ENCODE measurements at regions not wholly inside any gene's neighbourhood (a gene's known extent, or its start where the extent isn't known, plus 50 kb on each side); places are given as distances from the start of the nearest gene placed in this dataset.

DNA sequence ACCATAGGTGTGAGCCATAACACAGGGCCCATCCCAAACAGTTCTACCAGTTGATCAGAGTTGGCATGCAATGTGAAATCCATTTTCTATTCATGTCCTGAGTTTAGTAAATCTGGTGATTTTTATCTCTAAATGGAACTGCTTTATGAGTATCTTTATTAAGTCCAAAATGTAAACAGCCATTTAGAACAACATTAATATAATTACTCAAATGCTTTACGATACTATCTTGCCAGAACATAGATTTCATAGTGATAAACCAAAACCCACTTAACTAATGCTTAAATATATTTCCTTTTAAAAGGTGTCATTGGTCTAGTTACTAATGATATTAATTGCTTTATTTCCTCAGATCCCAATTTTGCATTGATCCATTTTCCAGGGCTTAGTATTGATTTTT, 80.7 kb downstream of the PLCE1 start:
- Mint-ChIP-seq H3K27me3 (no peaks in the 10 kb centered on the region), H3K4me3 (no peak overlapping the region), H3K4me1 (no peaks in the 10 kb centered on the region), H3K9me3 (no peaks in the 10 kb centered on the region), H3K36me3 (ENCODE audit: low read depth) (no peaks in the 10 kb centered on the region), H3K27ac (no peak overlapping the region)
- POLR2A ChIA-PET, result no interaction called here
- no peak for DNase-seq
- CTCF ChIA-PET, result no interaction called here

DNA sequence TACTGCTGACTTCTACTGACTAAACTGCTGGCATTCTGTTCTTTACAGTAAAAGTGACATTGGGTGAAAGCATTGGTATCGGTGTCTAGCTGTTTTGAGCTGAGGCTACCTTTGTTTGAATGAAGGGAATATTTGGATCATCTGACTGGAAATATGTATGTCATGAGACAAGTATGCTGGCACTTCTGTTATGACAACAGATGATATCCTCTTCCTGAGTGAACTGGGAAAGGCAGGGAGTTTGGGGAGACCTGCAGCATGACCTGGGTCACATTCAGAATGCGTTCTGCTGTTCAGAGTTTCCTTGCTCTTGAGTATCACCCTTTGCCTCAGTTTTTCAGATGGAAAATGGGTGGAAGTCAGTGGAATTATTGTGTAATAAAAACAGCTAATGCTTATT, 81.8 kb downstream of the PLCE1 start:
- CTCF ChIA-PET, result no interaction called here
- no peaks in the 10 kb centered on the region for H3K9me3 Mint-ChIP-seq
- POLR2A ChIA-PET, result no interaction called here
- no peak overlapping the region for H3K4me3 Mint-ChIP-seq
- no peak overlapping the region for H3K27ac Mint-ChIP-seq
- DNase-seq, result no peak
- H3K4me1 Mint-ChIP-seq, result no peaks in the 10 kb centered on the region
- no peaks in the 10 kb centered on the region for H3K27me3 Mint-ChIP-seq
- H3K36me3 Mint-ChIP-seq (ENCODE audit: low read depth), result no peaks in the 10 kb centered on the region

DNA sequence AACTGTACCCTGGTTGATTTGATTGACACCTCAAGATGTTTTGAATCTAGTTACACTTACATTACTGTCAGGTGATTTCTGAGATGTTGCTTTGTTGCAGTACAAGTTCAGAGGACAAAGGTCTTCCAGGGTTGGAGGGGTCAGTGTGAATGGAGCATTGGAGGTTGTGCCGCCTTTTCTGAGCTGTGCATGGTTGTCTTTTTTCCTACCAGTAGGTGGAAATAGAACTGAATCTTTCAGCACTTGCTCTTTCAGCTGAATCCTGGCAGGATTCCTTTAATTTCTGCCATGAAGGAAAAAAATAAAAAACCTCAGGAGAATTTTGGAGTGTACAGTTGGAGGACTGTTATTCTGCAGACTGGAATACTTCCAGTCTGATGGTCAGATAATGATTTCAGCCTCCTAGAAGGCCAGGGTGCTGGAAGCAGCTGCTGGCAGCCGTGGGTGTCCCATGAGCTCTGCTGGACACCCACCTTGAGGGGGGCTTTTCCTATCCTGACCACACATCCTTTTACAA, 82.7 kb downstream of the PLCE1 start:
- H3K4me3 Mint-ChIP-seq, result no peak overlapping the region
- H3K9me3 Mint-ChIP-seq, result no peaks in the 10 kb centered on the region
- POLR2A ChIA-PET, result no interaction called here
- CTCF ChIA-PET, result no interaction called here
- H3K4me1 Mint-ChIP-seq, result no peaks in the 10 kb centered on the region
- no peak for DNase-seq
- no peaks in the 10 kb centered on the region for H3K27me3 Mint-ChIP-seq
- H3K27ac Mint-ChIP-seq, result no peak overlapping the region
- H3K36me3 Mint-ChIP-seq (ENCODE audit: low read depth), result no peaks in the 10 kb centered on the region

DNA sequence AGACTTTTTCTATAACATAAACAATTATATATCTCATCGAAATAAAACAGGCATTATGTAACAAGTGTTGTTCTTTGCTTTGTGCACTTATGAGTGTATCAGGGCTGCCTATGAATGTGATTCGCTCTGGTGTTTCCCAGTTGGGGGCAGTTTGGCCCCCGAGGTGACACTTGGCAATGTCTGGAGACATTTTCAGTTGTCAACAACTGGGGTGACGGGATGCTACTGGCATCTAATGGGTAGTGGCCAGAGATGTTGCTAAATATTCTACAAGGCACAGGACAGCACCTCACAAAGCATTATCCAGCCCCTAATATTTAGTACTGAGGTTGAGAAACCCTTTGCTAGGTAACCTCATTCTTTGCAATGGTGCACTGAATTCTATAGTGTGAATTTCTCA, 83.3 kb downstream of the PLCE1 start:
- Mint-ChIP-seq H3K27me3 (no peaks in the 10 kb centered on the region), H3K36me3 (ENCODE audit: low read depth) (no peaks in the 10 kb centered on the region), H3K27ac (no peak overlapping the region), H3K4me3 (no peak overlapping the region), H3K4me1 (no peaks in the 10 kb centered on the region), H3K9me3 (no peaks in the 10 kb centered on the region)
- POLR2A ChIA-PET, result no interaction called here
- no peak for DNase-seq
- CTCF ChIA-PET, result no interaction called here

DNA sequence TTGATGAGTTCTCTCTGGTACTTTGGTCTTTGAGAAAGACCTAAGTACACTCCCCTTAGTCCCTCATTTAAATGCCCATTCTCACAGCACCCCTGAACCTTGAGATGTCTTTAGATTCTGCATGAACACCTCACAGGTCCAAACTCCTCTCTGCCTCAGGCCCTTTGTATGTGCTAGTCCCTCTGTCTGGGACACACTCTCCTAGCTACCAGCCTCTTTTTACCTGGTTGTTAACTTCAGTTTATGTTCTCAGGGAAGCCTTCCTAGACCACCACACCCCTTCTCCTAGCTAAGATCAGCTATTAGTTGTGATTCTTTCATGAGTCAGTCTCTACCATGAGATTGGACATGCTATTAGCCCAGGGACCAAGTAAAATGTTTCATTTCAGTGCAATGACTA, 86.4 kb downstream of the PLCE1 start:
- POLR2A ChIA-PET, result no interaction called here
- Mint-ChIP-seq H3K4me1 (no peaks in the 10 kb centered on the region), H3K36me3 (ENCODE audit: low read depth) (no peaks in the 10 kb centered on the region), H3K27ac (no peak overlapping the region), H3K9me3 (no peaks in the 10 kb centered on the region), H3K4me3 (no peak overlapping the region), H3K27me3 (no peaks in the 10 kb centered on the region)
- DNase-seq, result no peak
- CTCF ChIA-PET, result interaction anchor here (1.0 kb wide), 1 partner anchor 21 kb away, joined by 3 read pairs; no protein-coding TSS in a partner anchor

DNA sequence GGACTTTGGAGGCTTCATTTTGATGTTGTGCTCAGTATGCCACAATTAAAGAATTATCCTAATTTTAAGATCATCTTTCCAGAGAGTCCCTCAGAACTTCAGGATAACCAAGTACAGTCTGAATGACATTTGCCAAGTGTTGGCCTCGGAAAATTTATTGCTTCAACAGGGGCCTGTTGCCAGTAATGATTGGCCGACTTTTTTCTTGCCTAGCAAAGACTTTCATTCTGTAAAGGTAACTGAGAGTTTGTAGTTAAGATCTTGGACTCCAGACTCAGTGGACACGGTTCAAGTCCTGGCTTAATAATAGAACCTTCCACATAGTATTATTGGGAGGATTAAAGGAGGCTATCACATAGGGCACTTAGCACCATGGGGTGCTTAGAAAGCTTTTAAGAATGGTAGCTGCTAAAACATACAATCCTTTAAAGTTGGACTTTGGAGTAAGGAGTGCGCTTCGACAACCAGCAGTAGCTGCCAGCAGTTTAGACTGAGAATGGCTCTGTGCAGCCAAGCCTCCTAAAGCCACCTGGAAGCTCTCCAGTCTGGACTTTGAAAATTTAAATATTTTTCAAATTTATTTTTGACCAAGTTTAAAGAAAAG, 90.0 kb downstream of the PLCE1 start:
- CTCF ChIA-PET, result no interaction called here
- no peaks in the 10 kb centered on the region for H3K36me3 Mint-ChIP-seq (ENCODE audit: low read depth)
- no peaks in the 10 kb centered on the region for H3K9me3 Mint-ChIP-seq
- no peak overlapping the region for H3K27ac Mint-ChIP-seq
- POLR2A ChIA-PET, result no interaction called here
- H3K27me3 Mint-ChIP-seq, result peaks cover under 1% of the 10 kb centered on the region
- no peak for DNase-seq
- H3K4me3 Mint-ChIP-seq, result no peak overlapping the region
- H3K4me1 Mint-ChIP-seq, result no peaks in the 10 kb centered on the region

DNA sequence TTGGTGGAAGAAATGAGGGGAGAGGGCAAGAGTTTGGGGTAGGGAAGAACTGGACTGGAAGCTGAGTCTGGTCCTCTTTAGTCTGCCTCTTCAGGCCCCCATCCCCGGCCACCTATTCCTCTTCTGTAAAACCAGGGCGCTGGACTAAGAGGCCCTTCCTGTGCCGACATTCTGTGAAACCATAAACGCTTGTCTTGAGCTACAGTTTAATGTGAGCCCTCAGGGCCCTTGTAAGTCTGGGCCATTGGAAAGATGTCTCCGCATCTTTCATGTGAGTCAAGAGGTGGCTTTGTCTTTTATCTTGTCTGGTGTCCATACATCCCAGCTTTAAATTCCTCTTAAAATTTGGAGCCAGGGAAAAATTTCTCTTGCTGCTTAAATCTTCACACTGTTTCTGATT, 90.6 kb downstream of the PLCE1 start:
- ChIA-PET POLR2A (no interaction called here), CTCF (no interaction called here)
- Mint-ChIP-seq H3K4me1 (no peaks in the 10 kb centered on the region), H3K4me3 (no peak overlapping the region), H3K9me3 (no peaks in the 10 kb centered on the region), H3K27ac (no peak overlapping the region), H3K36me3 (ENCODE audit: low read depth) (no peaks in the 10 kb centered on the region), H3K27me3 (peaks cover 2% of the 10 kb centered on the region)
- DNase-seq, result no peak

DNA sequence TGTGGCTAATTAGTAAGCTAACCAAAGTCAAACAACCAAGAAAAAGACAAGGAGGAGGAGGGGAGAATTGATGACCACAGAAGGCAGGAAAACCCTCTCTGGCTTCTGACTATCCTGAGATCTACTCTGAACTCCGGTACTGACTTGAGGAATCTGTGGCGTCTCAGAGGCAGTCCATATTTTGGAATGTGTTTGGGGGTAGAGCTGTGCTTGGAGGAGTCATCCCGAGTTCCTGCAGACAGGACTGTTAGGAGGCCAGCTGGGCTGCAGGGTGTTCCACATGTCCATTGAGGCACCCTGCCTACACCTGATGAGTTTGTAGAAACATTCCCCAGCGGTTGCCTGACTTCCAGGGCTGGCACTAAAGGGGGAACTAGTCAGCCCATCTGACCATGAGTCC, 91.6 kb downstream of the PLCE1 start:
- no peaks in the 10 kb centered on the region for H3K9me3 Mint-ChIP-seq
- no peak overlapping the region for H3K27ac Mint-ChIP-seq

DNA sequence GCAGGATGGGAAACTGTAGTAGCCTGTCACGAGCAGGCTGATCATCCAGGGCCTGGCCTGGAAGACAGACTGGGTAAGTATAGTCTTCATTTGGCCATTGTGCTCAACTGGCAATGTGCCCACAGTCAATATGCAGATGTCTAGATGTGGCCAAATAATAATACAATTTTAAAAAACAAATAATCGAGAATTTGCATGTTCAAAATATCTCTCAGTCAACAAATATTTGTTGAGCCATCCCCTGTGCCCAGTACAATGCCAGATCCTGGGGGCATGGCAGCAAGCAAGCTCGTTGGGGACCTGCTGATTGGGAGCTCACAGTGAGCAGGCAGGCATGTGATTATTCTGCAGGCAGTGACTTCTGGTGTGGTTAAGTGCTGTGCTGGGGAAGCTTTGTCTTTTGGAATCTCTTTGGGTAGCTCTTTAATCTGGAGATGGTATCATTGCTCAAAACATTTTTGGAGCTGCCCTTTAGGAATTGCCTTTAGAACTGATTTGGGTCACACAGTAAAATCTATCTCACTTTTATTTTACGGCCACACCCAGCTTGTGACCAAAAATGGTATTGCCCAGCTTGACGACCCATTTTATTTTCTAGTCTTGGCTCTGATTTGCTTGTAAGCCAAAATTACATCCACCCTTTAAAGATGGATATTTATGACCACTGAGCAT, 92.2 kb downstream of the PLCE1 start:
- Mint-ChIP-seq H3K36me3 (ENCODE audit: low read depth) (no peaks in the 10 kb centered on the region), H3K4me3 (no peak overlapping the region), H3K27ac (no peak overlapping the region), H3K27me3 (peaks cover 2% of the 10 kb centered on the region), H3K9me3 (no peaks in the 10 kb centered on the region), H3K4me1 (no peaks in the 10 kb centered on the region)
- ChIA-PET CTCF (interaction anchor here (1.1 kb wide), 1 partner anchor 33 kb away, joined by 3 read pairs; no protein-coding TSS in a partner anchor), POLR2A (no interaction called here)
- no peak for DNase-seq

More for the DNA sequence above, 91.6 kb downstream of the PLCE1 start:
- POLR2A ChIA-PET, result no interaction called here
- Mint-ChIP-seq H3K36me3 (ENCODE audit: low read depth) (no peaks in the 10 kb centered on the region), H3K4me1 (no peaks in the 10 kb centered on the region), H3K4me3 (no peak overlapping the region), H3K27me3 (peaks cover 2% of the 10 kb centered on the region)
- CTCF ChIA-PET, result interaction anchor here (1.1 kb wide), 1 partner anchor 33 kb away, joined by 3 read pairs; no protein-coding TSS in a partner anchor
- no peak for DNase-seq

DNA sequence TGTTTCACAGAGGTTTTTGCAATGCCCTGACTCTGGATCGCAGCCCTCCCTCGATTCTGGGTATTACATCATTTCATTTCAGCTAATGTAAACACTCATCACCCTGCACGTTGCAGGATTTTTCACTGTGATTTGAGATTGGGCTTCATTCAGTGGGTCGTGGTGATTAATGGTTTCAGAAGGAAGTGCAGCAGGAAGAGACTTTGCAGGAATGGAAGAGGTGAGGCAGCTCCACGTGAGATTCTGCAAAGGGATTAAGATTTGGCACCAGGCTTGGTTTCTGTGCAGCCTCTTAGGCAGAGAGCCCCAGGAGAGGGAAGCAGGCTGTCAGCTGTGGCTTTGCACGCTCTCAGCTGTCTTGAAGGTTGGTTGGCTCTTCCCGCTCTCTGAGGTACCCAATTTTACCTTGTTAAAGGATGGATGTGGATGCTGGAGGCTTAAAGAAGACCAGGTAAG, 95.2 kb downstream of the PLCE1 start:
- H3K4me1 Mint-ChIP-seq, result no peaks in the 10 kb centered on the region
- CTCF ChIA-PET, result no interaction called here
- no peak for DNase-seq

DNA sequence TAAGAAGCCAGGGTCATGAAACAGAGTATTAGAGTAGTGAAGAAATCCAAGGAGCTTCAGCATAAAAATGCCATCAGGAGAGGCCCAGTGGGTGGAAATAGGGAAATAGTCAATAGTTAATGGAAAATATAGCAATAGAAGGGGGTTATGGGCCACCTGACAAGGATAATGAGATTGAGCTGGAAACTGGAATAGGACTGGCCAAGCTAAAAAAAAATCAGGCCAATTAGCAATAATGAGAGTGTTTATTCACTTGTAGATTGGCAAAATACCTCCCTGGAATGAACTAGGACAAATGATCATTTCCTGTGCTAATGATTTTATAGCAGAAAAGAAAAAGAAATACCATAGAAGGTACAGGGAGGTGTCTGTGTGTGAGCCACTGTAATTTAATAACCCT, 97.9 kb downstream of the PLCE1 start:
- H3K36me3 Mint-ChIP-seq (ENCODE audit: low read depth), result no peaks in the 10 kb centered on the region
- no peaks in the 10 kb centered on the region for H3K9me3 Mint-ChIP-seq
- H3K4me3 Mint-ChIP-seq, result no peak overlapping the region
- ChIA-PET POLR2A (no interaction called here), CTCF (no interaction called here)
- no peaks in the 10 kb centered on the region for H3K4me1 Mint-ChIP-seq
- peaks cover 12% of the 10 kb centered on the region for H3K27me3 Mint-ChIP-seq
- no peak overlapping the region for H3K27ac Mint-ChIP-seq
- no peak for DNase-seq

More for the DNA sequence above, 95.2 kb downstream of the PLCE1 start:
- no peaks in the 10 kb centered on the region for H3K36me3 Mint-ChIP-seq (ENCODE audit: low read depth)
- no peak overlapping the region for H3K27ac Mint-ChIP-seq
- no peaks in the 10 kb centered on the region for H3K9me3 Mint-ChIP-seq
- no peak overlapping the region for H3K4me3 Mint-ChIP-seq
- POLR2A ChIA-PET, result no interaction called here
- H3K27me3 Mint-ChIP-seq, result peaks cover 12% of the 10 kb centered on the region

DNA sequence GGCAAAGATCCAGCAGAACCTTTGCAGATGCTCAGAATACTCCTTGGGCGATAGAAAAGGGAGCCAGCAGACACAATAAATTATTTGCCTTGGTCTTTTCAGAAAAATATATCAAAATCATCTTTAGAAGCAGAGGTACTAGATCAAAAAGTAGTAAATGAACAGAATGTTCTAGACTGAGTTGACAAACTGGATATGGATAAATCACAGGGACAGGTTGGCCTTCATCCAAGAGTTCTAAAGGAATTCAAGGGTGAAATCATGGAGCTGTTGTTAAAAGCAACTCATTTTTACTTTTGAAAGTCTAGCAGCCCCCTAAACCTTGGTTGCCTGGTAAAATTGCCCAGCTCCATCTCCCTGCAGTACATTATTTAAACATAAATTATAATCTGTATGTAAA, 99.1 kb downstream of the PLCE1 start:
- ChIA-PET CTCF (no interaction called here), POLR2A (no interaction called here)
- Mint-ChIP-seq H3K27me3 (peaks cover 12% of the 10 kb centered on the region), H3K36me3 (ENCODE audit: low read depth) (no peaks in the 10 kb centered on the region), H3K4me3 (no peak overlapping the region), H3K9me3 (no peaks in the 10 kb centered on the region), H3K27ac (no peak overlapping the region), H3K4me1 (no peaks in the 10 kb centered on the region)
- DNase-seq, result no peak

DNA sequence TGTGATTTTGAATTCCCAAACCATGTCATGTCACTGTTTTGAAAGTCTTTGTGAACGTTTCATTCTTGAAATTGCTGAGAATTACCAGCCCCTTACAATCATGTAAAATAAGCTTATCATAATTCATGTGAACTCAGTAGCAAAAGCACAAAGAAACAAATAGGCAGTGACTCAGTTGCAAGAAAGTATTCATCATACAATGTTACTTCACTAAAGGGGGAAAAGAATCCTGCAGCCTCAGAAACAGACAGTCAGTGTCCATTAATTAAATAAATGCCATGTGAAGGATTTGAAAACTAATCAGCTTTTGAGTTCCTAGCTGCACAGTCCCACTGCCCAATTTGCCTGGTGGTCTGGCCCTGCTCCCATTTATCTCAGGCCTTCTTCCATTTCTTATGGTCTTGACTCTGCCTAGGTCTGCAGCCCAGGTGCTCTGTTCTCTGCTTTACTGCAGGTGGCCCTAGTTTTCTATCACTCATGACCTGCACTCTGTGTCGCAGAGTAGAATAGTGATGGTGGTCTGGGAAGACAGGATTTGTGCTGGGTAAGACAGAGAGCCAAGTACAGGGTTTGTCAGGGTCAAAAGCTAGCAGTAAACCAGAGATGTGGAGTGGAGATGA, 99.7 kb downstream of the PLCE1 start:
- Mint-ChIP-seq H3K27me3 (peaks cover 12% of the 10 kb centered on the region), H3K36me3 (ENCODE audit: low read depth) (no peaks in the 10 kb centered on the region), H3K4me3 (no peak overlapping the region), H3K9me3 (no peaks in the 10 kb centered on the region), H3K4me1 (no peaks in the 10 kb centered on the region), H3K27ac (no peak overlapping the region)
- DNase-seq, result no peak
- ChIA-PET CTCF (no interaction called here), POLR2A (no interaction called here)

Measured in activated CD4-positive, alpha-beta T cell treated with anti-CD3 and anti-CD28 coated beads, Interleukin-2, amount 10 ng/mL, durations not matched to agents 7 days and 5 days (primary cell).